ENCODE measurements at regions not wholly inside any gene's neighbourhood (a gene's known extent, or its start where the extent isn't known, plus 50 kb on each side); places are given as distances from the start of the nearest gene placed in this dataset.
A peak's percentile ranks its signal among the peaks of the same experiment; 100 is the strongest.

DNA sequence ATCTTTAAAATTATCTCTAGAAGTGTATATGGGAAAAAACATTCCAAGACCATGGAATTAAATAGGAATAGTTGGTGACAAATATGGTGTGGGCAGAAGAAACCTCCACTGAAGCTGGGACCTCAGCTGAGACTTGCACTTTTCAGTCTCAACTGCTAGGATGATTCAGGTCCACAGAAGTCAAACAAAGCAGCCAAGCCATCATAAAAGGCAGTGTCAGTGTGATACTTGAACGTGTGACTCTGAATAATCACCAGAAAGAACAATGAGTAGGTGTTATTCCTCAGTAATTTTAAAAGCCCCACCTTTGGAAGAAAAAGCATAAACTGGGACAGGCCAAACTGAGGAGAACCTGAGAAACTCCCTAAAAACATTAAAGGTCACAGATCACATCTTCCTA lies 90.7 kb downstream of the ZNF281 start:
- DNase-seq (ENCODE audit: low read depth in 2 of 3, low spot score in 1 of 3) = no peak

DNA sequence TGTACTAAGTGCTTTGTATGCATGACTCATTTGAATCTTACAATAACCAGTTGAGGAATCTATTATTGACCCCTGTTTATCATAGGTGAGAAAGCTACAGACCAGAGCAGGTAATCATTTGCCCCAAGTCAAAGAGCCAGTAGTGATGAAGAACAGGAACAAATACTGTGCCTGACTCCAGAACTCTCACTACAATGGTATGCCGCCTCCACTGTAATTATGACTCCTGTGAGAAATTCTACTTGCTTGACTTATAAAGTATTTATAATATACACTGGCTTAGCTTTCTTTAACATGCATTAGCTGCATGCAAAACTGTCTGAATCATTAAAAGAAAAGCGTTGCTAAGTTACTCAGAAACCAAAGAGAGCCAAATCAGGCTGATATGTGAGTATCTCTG lies 92.6 kb downstream of the ZNF281 start:
- no peak for DNase-seq (ENCODE audit: low read depth in 2 of 3, low spot score in 1 of 3)

DNA sequence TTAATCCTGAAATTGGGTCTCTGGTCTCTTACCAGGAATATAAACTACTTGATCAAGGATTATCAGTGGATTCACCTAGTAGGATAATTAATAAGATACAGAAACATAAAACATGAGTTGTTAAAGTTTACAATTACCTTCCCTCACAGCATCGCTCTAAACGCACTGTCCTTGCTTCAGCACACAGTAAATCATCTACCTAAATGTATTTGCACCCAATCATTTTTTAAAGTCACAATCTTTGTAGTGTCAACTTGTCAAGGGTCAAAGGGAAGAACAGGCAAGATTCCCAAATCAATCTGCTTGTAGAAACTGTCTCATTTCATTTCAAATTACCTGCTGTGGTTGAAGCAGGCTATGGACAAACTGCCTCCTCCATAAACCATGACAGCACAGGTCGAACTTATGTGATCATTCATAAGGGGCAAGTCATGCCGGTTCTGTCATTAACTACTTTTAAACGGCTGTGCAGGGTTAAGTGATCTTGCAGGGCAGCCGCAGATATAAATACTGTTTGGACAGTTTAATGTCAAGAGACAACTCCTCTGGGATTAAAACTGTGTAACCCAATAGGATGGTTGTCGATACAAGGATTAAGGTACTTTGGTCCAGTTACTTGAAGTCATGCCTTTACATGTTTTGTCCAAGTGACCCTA lies 93.6 kb downstream of the ZNF281 start:
- DNase-seq (ENCODE audit: low read depth in 2 of 3, low spot score in 1 of 3) = no peak

DNA sequence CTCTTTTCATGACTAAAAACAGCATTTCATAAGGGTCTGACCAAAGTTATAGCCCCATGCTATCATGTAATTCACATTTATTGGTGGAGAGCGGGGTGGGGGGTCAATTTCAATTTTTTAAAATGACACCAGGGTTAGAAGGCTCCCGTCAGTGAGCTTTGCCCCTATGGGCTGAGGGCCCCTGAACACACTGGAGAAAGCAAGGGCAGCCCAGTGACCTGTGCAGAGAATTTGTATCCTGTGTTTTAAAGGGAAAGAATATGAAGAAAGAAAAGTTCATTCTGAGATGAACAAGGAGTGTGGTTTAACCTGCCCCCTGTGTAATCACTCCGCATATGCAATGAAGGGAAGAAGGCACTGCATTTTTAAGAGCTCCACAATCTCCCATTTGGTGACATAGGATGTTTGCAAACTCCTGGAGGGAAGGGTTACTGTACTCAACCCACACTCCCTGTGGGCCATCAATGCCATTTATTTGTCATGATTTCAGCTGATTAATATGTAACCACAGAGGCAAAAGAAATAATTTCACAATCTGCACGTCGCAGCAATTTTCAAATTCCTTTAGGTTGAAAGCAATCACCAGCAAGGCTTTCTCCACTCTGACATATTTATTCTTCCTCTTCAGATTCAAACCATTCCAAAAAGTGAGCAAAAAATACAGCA lies 95.6 kb downstream of the ZNF281 start:
- DNase-seq (ENCODE audit: low read depth in 2 of 3, low spot score in 1 of 3) = no peak

DNA sequence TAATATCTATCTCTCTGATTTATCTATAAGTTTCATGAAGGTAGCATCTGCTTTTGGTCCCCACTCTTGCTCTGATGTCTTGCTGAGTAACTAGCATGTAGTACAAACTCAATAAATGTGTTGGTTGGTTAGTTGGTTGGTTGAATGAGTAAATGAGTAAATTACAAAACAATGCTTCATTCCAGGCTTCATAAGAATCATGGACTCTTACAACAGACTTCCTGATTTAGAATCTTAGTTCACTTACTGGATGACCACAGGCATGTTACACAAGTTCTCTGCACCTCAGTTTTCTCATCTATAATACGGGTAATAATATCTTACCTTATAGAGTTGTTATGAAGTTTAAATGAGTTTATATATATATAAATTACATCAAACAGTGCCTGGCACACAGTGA lies 98.6 kb downstream of the ZNF281 start:
- DNase-seq (ENCODE audit: low read depth in 2 of 3, low spot score in 1 of 3) = no peak

DNA sequence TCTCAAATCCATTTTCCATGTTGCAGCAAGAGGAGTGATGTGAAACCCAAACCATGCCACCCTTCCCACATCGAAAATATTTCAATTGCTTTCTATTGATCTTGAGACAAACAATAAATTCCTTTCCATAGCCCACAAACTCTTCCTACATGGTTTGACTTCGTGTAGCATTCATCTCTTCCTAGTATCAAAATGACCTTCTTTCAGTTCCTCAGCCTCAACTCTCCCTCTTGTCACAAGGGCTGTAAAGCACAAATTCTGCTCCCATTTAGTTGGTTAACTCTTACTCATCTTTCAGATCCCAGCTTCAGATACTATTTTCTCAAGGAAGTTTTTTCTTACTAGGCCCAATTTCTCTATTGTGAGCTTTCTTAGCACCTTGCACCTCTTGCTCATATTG lies 99.0 kb downstream of the ZNF281 start:
- no peak for DNase-seq (ENCODE audit: low read depth in 2 of 3, low spot score in 1 of 3)

DNA sequence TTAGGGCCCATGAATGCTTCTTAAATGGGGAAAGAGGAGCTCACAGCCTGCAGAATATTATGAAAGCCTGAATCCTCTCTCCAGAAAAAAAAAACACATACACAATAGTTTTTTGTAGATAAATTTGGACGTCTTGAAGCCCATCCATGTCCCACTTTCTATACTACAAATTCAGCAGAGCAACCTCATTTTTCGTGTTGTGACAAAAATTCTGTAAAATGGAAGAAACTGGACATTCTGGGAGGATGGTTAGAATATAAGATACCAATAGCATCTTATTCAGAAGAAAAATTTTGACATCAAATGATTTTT lies 102.1 kb downstream of the ZNF281 start:
- DNase-seq (ENCODE audit: low read depth in 2 of 3, low spot score in 1 of 3) = no peak

DNA sequence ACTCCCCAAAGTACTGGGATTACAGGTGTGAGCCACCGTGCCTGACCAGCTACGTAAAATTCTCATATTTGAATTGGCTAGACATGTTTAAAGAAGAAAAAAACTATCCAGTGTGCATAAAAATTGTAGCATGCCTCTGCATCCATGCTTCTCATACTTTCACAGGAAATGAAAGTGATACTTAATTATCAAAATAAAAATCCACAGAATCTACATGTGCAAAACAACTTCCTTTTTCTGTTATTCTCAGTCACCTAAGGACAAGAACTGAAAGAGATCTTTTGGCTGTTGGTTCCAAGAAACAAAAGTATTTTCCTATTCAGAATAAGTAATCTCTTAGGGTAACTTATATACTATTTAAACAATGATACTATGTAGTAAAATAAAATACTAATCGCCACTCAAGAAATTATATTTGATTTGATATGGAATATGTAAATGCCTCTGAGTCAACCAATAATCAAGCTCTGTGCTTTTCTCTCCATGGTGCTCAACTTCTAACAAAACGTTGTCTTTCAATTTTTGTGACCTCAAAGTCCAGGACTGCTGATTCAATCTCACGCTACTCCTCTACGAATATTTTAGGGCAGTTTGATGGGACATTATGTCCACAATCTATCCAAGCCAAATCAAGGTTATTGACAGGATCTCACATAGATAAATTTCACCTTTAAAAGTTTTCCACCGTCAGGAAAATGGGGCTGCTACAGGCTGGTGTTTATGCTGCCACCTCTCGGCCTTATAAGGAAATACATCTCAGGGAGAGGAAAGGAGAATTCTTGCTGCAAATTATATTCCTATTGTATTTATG lies 102.7 kb downstream of the ZNF281 start:
- DNase-seq (ENCODE audit: low read depth in 2 of 3, low spot score in 1 of 3) = peak in 1 of 3 donors; percentile 18

DNA sequence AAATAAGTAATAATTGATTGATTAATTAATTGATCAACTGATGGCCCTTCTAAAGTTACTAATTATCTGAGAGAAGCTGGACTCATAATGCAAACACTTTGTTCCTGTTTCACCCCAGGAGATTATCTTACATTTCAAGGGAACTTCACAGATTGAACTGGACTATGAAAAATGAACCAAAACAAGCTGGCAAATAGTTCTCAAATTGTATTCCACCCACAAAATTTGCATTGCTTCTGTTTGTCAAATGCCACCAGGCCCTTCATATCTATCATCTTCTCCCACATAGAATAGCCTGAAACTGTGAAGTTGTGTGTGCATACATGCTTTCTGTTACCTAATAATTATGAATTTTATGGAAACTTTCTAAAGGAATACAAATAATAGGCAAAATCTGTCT lies 104.0 kb downstream of the ZNF281 start:
- DNase-seq (ENCODE audit: low read depth in 2 of 3, low spot score in 1 of 3) = no peak

DNA sequence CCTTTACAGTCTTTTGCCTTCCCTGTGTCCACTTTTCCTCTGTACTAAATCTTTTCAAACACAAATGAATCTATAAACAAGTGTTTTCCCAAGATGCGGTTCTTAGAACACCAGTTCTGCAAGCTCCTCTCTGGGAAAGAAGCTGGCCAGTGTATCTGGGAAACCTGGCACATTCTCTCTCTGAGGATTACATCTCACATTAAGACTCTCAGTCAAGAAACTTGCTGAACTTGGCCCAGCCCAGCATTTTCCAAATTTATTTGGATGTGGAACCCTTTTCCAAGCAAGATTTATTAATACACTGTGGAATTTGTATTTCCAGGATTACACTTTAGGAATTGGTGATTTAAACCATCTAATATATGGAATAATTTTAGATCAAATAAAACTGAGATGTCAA lies 105.7 kb downstream of the ZNF281 start:
- DNase-seq (ENCODE audit: low read depth in 2 of 3, low spot score in 1 of 3) = no peak

DNA sequence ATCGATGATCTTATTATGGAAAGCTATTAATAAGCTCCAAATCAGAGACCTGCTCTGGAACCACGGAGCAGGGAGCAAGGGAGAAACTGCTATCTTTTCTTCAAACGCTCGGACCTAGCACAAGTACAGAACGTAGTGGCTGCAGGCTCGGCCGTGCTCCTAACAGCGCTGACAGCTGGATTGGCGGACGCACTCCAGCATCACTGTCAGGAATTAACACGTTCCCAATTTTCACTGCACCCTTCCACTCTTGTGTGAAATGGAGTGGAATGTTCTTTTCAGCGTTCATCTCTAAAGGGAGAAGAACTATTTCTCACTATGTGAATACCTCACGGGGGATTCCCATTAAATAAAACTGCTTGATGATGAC lies 106.9 kb downstream of the ZNF281 start:
- DNase-seq (ENCODE audit: low read depth in 2 of 3, low spot score in 1 of 3) = no peak

DNA sequence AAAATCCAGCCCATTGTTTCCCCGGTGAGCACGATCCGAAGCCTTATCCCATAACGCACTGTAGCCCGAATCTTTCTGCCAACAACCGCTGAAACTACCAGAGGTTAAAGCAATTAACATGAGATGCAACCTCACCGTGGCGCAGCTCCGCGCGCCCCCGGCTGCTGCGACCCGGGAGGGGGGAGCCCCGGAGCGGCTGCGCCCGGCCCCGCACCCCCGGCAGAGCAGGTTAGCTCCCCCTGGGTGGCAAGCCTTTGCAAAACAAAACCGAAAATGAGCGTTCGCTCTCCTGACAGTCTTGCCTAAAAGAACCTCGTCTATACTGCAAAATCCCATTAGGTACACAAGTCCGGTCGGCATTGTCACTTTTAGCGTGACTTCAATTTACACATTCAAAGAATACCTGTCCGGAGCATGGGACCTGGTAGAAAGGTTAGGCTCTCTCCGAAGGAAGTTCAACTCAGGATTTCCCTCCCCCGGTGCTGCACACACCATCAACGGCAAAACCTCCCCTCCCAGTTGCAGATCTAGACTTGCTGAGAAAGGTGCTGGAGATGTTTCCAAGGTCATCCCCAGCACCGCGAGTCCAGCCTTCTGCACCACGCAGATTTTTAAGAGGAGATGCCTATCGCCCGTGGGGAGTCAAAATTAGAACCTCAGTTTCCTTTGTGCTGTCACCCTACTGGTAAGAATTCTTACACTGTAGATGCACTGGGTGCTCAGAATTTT lies 107.5 kb downstream of the ZNF281 start:
- DNase-seq (ENCODE audit: low read depth in 2 of 3, low spot score in 1 of 3) = peak; percentile 13 to 27 (median 26)

DNA sequence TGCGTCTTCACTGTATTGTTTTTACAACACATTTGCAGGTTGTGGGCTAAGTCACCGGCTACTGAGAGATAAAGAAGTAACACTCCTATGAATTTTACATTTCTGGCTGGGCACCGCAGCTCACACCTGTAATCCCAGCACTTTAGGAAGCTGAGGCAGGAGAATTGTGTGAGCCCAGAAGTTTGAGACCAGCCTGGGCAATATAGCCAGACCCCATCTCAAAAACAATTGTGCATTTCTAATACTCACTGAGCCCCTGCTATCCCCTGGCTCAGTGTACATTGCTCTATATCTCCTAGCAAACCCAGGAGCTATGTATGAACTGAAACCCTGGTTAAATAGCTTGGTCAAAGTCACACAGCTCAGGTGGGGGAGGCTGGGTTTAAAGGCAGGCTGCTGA lies 108.7 kb downstream of the ZNF281 start:
- DNase-seq (ENCODE audit: low read depth in 2 of 3, low spot score in 1 of 3) = no peak

DNA sequence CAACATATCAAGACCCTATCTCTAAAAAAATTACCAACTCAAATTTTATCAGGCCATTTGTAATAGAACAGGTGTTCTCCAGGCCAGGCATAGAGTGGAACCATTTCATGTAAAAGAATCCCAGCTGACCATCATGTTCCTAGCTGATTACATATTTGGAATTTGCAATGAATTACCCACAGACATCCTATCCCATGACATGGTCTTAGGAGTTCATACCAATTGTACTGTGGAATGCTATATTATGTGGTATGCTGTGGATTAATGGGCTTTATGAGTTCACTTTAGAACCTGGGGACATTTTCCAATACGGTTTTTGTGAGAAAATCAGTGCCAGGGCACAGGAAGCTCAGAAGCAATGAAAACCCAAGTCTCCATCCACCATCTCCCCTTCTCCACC lies 110.3 kb downstream of the ZNF281 start:
- DNase-seq (ENCODE audit: low read depth in 2 of 3, low spot score in 1 of 3) = no peak

DNA sequence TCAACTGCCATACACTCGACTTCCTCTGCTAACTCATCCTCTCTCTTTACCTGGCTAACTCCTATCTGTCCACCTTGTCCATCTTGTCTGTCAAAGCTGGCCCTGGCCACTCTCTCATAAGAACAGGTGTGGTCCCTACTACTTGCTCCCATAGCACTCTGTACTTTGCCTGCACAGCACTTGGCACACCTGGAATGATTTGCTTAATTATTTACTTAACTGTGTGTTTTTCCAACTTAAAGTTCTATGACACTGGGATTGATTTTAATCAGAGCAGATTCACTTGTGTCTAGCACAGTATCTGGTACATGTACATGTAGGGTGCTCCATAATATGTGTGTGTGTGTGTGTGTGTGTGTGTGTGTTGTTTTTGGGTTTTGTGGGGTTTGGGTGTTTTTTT lies 111.6 kb downstream of the ZNF281 start:
- DNase-seq (ENCODE audit: low read depth in 2 of 3, low spot score in 1 of 3) = no peak

DNA sequence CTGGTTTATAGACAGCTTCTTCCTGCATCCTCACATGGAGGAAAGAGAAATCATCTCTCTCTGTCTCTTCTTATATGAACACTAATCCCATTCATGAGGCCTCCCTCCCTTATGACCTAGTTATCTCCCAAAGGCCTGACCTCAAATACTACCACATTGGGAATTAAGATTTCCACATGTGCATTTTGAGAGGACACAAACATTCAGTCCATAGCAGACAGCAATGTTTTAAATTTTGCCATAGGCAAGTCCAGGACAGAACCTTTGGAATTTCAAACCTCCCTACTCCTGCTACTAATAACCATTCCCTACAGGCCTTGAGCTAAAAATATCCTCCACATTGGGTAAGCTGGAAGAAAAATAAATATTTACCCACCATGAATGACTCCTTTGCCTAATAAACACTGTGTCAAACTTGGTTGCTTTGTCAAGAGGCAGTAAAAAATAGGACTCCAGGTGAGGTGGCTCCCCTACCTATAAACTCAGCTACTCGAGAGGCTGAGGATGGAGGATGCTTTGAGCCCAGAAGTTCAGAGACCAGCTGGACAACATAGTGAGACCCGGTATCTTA lies 113.7 kb downstream of the ZNF281 start:
- no peak for DNase-seq (ENCODE audit: low read depth in 2 of 3, low spot score in 1 of 3)

DNA sequence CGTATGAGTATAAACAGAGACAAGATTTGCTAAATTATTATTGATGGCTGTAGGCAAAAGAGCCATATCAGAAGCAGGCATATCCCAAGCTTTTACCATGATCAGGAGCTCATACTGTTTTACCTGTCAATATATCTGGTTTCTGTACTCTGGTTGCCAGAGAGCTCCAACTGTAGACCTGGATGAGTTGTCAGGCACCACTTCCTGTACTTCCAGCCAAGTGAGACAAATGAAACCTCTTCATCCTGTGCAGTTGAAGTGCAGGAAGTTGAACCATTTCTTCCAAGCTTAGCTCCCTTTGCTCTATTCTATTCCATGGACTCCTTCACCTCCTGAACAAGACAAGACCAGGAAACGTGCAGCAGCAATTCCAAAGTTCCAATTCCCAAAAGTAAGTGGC lies 115.6 kb downstream of the ZNF281 start:
- DNase-seq (ENCODE audit: low read depth in 2 of 3, low spot score in 1 of 3) = no peak

DNA sequence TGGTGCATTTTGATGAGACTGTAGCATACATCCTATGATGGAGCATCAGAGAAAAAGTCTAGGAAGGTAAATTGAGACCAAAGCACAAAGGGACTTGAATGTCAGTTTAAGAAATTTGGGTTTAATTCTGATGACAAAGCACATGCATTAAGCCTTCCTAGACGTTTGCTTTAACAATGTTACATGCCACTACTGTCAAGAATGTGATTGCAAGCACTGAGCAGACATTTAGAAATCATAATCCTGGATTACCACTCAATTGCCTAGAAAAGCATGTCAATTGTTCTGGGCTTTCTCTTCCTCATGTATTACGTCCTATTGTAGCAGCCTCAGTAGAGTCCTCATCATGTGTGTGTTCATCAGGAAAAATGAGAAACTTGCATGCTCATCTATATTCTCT lies 117.1 kb downstream of the ZNF281 start:
- DNase-seq (ENCODE audit: low read depth in 2 of 3, low spot score in 1 of 3) = no peak

DNA sequence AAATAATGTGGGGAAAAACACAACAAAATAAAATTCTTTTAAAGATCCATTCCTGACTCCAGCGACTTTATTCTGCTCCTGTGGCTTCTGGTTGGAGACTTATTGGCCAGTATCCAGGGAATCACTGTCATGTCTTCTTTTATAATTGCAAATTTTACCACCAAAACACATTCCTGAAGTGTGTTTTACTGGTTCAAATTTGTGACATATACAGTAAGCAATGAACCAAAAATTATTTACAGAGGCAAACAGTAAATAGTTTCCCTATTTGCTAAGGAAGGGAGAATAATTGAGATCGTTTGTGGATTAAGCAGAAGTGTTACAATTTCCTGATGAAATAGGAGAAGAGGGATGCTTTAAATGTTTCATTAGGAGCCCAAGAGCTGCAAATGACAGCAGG lies 118.7 kb downstream of the ZNF281 start:
- no peak for DNase-seq (ENCODE audit: low read depth in 2 of 3, low spot score in 1 of 3)

DNA sequence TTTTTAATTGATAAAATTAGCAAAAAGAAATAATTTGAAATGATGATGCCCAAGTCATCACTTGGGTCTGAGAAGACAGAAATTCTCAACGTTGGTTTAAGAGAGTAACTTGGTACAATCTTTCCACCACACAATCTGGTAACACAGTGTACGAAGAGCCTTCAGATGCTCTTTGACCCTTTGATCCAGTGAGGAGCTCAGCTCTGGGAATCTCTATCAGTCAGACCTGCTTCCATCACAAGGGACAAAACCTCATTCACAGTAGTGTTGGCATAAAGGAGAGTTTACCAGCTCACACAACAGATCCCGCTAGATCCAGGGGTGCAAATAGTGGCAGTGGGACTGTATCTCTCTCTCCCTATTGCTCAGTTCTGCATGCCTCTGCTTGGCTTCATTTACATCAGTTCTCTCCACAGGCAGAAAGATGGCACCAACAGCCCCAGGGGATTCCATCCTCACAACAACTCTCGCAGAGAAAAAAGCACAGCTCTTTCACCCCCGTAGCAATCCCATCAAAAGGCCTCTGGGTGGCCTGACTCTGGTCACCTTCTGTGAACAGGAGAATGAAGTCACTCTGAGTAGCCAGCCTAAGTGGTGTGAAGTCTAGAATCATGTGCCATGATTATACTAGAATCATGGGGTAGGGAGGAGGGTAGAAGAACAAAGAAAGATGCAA lies 119.7 kb downstream of the ZNF281 start:
- no peak for DNase-seq (ENCODE audit: low read depth in 2 of 3, low spot score in 1 of 3)

DNA sequence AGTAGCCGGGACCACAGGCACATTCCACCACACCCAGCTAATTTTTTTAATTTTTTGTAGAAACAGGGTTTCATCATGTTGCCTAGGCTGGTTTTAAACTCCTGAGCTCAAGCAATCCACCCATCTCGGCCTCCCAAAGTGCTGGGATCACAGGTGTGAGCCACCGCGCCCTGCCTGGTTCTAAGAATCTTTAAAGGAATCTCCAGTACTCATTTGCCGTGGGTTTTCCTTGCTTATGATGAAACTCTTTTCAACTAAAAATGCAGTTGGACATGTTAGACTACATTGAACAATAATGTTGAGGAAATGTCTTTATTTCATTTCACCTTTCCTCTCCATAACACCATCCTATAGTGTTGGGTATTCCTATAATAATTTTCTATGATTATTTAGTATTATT lies 121.6 kb downstream of the ZNF281 start:
- no peak for DNase-seq (ENCODE audit: low read depth in 2 of 3, low spot score in 1 of 3)
